ENCODE measurements at regions not wholly inside any gene's neighbourhood (a gene's known extent, or its start where the extent isn't known, plus 50 kb on each side); places are given as distances from the start of the nearest gene placed in this dataset.

DNA sequence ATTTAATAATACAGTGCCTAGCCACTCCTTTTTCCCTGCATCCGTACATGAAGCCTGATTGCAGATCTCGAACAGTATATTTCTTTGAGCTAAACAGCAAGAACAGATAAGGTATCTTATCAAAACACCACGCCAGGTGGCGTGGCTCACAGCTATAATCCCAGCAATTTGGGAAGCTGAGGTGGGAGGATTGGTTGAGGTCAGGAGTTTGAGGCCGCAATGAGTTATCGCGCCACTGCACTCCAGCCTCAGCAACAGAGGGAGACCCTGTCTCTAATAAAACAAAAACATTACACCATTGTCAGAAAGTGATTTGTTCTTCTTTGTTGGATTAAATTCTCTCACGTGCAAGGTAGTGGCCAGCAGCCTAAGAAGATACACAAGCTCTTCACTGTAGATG is 291.2 kb upstream of the DMRT1 start:
- TF ChIP-seq POLR2A (IDR thresholded peaks at IDR 0.05), result no peak
- TF ChIP-seq, protein P1, sequence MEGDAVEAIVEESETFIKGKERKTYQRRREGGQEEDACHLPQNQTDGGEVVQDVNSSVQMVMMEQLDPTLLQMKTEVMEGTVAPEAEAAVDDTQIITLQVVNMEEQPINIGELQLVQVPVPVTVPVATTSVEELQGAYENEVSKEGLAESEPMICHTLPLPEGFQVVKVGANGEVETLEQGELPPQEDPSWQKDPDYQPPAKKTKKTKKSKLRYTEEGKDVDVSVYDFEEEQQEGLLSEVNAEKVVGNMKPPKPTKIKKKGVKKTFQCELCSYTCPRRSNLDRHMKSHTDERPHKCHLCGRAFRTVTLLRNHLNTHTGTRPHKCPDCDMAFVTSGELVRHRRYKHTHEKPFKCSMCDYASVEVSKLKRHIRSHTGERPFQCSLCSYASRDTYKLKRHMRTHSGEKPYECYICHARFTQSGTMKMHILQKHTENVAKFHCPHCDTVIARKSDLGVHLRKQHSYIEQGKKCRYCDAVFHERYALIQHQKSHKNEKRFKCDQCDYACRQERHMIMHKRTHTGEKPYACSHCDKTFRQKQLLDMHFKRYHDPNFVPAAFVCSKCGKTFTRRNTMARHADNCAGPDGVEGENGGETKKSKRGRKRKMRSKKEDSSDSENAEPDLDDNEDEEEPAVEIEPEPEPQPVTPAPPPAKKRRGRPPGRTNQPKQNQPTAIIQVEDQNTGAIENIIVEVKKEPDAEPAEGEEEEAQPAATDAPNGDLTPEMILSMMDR (IDR thresholded peaks at IDR 0.05), result no peak

All from prostate gland (tissue), 2 donors.